NCI-H2196 treated with DMSO at 0.1 percent for 48 hours (cell line): ENCODE measurements at regions not wholly inside any gene's neighbourhood (a gene's known extent, or its start where the extent isn't known, plus 50 kb on each side); places are given as distances from the start of the nearest gene placed in this dataset.
"Not testable (repeated sequence)": the region's sequence is repeated elsewhere in the genome, so short reads cannot be mapped to it uniquely, and the experiment has no call there.

Experiments
- DNase-seq: peaks from one replicate; lab custom pipeline; 2025; ENCODE audit not compliant: unreplicated experiment; lab: John Stamatoyannopoulos, UW

- DNase-seq, result no peak
Measured at GRCh38 chr5:164076556-164076955, 571.1 kb downstream of the MAT2B start.

GRCh38 chr5:164090358-164090757 is 584.9 kb downstream of the MAT2B start:
- no peak for DNase-seq

DNA sequence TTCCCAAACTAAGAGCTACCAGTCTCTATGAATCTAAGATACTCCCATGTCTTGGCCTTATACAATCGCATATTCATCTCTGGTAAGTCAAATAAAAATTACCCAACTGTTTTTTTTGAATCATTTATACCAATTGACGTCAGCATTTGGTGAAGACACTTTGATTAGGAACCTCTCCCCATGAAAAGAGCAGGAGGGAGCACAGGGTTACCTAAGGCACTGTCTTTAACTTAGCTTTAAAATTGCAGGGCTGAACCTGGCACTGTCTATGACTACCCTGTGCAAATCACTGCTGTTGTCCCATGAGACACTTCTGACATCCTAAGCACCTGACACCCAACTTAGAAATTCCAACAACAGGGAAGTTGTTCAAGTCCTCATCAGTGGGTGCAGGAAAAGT is 586.4 kb downstream of the MAT2B start:
- DNase-seq, result no peak

GRCh38 chr5:164094291-164094690 is 588.9 kb downstream of the MAT2B start:
- DNase-seq, result no peak

GRCh38 chr5:164097749-164098148 is 592.3 kb downstream of the MAT2B start:
- no peak for DNase-seq

GRCh38 chr5:164098531-164098930 is 593.1 kb downstream of the MAT2B start:
- DNase-seq, result no peak

DNA sequence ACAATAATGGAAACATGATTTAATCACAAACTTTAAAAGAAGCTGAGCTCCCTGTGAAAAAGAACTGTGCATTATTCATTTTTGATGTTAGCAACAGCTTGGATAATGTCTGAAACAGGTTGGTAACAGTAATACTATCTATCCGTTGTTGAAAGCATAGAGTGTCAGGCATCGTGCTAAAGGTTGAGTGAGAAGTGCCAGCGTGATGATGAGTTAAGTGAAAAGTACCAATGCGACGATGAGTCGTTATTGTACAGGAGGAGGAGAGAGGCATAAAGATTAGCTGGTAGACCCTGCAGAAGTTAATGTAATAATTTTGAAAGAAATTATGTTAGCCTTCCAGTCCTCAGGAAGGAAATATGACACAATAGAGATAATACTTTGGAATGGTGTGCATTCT is 593.6 kb downstream of the MAT2B start:
- DNase-seq, result no peak

DNA sequence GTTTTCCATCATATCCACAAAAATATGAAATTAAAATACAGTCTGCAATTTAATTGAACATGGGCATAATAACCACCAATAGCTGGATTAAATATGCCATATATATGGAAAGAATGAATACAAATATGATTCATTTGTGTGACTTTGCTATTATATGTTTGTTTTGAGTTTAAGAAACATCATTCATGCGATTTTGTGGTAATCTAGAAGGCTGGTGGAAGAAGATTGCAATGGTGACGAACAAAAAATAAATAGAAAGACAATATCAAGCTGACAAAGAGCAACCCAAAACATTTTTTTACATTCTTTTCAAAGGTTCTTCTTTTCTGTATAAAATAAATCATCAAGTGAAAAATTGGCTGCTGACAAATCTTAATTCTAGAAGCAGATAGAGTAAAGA is 610.0 kb downstream of the MAT2B start:
- DNase-seq, result no peak

GRCh38 chr5:164119806-164120447 is 614.5 kb downstream of the MAT2B start:
- no peak for DNase-seq

- DNase-seq, result no peak
Measured at GRCh38 chr5:164127527-164127926, 622.1 kb downstream of the MAT2B start.

DNA sequence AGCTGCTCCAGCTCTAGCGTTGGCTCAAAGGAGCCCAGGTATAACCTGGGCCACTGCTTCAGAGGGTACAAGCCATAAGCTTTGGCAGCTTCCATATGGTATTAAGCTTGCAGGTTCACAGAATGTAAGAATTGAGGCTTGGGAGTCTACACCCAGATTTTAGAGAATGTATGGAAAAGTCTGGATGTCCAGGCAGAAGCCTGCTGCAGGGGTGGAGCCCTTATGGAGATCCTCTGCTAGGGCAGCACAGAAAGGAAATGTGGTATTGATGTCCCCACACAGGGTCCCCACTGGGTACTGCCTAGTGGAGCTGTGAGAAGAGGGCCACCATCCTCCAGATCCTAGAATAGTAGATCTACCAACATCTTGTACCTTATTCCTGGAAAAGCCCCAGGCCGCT is 626.9 kb downstream of the MAT2B start:
- no peak for DNase-seq

- no peak for DNase-seq
Measured at GRCh38 chr5:164137095-164137494, 631.7 kb downstream of the MAT2B start.

DNA sequence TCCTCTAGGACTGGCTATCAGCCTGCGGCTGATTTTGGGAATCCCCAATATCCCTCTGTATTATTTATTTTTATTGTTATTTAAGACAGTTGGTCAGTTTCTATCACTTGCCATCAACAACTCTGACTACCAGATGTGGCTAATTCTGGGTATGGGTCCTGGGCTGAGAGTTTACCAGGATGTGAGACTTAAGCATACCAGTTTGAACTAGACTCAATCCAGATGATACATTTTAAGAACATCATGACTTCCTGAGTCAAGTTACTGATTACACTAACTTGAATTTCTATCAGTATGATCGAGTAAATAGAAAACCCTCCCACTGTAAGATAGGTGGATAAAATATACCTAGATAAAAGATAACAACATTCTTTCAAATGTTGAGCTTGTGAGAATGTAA is 634.0 kb downstream of the MAT2B start:
- no peak for DNase-seq

GRCh38 chr5:164145458-164145857 is 640.0 kb downstream of the MAT2B start:
- DNase-seq, result no peak

GRCh38 chr5:164146223-164146622 is 640.8 kb downstream of the MAT2B start:
- no peak for DNase-seq

- DNase-seq, result no peak
Measured at GRCh38 chr5:164148292-164148691, 642.9 kb downstream of the MAT2B start.

DNA sequence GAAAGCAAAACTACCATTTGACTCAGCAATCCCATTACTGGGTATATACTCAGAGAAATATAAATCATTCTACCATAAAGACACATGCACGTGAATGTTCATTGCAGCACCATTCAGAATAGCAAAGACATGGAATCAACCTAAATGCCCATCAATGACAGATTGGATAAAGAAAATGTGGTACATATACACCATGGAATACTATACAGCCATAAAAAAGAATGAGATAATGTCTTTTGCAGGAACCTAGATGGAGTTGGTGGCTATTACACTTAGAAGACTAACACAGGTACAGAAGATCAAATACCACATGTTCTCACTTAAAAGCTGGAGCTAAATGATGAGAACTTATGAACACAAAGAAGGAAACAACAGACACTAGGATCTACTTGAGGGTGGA is 647.1 kb downstream of the MAT2B start:
- not testable (repeated sequence) for DNase-seq

DNA sequence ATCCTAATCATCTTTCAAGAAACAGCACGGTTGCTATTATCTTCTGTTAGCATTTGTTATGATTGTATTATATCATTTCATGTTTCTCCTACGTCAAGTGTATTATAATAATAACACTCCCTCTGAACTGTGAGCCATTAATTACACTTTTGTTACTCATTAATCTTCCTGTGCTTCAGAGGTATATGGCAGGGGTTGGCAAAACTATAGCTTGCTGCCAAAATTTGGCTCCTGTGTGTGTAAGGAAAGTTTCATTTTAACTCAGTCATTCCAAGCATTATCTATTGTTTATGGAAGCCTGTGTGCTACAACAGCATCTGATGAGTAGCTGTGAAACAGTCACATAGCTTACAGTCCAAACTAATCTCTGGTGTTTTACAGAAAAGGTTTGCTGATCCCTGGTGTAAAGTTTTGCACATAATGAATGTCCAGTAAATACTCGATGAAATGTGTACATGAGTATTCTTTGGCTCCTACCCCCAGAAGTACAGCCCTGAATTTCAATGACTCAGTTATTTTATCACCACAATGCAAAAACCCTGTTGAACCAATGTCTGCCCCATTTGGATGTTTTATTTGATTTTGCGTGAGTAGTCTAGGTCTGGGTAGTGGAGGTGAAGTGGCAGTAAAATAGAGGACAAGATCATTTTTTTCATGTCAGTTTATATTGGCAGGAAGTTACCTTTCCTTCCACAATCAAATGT is 648.2 kb downstream of the MAT2B start:
- no peak for DNase-seq

DNA sequence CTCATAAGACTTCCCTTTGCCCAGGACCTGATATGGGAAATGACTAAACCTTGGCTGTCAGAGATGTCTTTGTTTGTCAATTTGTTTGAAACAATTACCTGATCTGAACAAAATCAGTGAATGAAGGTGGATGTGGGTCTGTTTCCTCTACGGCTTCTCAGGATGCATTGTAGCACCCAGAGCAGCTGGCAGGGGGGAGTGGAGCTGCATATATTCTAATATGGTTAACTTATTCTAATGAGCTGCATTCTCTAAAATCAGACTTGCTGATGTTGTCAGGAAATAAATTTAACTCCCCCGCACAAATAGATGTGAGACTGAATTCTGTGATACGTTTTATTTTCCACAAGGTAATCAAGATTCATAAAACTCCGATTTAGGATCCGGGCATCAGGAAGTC is 665.4 kb downstream of the MAT2B start:
- no peak for DNase-seq

GRCh38 chr5:164175083-164175482 is 669.7 kb downstream of the MAT2B start:
- DNase-seq, result no peak

DNA sequence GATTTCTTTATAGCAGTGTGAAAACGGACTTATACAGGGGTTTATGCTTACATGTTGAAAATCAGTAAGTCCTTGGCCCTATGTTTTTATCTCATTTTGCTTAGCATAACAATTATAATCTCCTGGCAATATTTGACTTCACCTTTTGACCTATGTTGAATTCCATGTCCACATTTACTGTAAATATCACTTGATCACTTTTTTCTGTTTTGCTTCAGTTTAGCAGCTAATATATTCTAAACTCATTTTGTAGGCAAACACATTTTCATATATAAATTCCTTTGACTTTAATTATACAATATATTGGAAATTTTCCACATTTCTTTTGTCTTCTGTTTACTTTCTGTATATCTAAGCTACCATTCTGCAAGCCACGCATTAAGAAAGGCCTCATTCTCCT is 674.0 kb downstream of the MAT2B start:
- no peak for DNase-seq

DNA sequence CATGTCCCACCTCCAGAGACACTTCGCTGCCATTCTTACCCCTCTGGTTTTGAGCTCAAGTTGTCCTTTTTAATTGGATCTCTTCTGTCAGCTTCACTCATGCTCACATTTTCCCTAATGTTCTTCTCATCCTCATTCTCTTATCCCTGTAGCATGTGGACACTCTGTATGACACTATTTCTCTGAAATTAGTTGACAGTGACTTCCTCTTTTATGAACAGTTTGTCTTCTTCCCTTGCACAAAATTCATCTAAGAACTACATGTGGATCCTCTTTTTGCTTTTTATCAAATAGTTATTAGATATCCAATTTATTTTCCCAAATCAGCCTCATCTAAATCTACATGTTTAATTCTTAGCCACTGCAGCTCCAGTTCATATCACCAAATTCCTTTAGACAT is 676.2 kb downstream of the MAT2B start:
- no peak for DNase-seq

DNA sequence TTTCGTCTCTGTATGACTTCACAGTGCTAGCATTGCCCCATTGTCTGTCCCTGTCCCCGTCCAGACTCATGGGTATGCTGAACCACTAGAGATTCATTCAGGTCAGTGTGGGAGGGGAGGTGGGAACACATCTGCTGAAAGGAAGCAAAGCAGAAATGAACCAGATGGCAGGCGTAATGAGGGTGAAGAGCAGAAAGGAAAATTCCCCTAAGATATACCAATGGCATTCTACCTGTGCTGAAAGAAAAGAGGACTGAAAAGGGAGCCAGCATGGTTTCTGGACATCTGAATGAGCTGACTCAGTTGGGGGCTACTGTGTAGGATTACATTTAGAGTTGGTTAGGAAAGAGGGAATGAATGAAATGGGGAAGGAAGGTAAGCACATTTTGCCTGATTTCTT is 678.7 kb downstream of the MAT2B start:
- DNase-seq, result no peak
